Fibroblast of skin of right biceps (primary cell): ENCODE measurements at regions not wholly inside any gene's neighbourhood (a gene's known extent, or its start where the extent isn't known, plus 50 kb on each side); places are given as distances from the start of the nearest gene placed in this dataset.
"Not testable (repeated sequence)": the region's sequence is repeated elsewhere in the genome, so short reads cannot be mapped to it uniquely, and the experiment has no call there.

Experiments
- DNase-seq: peaks from one replicate; pipeline ENCODE4 v3.0.0-alpha.2; 2013

DNA sequence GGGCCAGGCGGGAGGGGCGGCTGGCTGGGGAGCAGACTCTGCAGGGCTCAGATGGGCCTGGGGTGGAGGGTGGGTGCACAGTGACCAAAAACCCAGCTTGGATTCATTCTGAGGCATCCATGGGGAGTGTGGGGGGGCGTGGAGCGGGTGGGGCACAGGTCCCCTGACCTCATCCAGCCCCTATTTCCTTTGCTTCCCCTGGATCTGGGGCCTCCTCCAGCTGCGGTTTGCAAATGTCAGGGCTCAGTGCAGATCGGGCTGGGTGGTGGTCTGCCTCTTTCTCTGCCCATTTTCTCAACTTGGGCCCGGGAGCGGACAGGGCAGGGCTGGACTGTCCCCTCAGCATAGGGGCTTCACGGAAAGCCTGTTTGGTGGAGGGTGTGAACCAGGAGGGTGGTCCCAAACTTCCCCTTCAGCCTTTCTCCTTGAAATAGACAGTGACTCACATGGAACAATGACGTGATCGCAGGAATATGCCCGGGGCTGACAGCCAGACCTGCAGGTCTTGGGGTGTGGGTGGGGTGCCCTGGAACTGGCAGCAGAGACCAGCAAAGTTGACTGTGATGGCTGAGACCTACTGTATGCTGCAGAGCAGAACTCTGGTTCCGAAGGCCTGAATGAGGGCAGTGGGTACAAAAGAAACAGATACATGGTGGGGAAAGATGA lies 72.9 kb upstream of the PODXL start:
- DNase-seq, result peak; percentile 80

DNA sequence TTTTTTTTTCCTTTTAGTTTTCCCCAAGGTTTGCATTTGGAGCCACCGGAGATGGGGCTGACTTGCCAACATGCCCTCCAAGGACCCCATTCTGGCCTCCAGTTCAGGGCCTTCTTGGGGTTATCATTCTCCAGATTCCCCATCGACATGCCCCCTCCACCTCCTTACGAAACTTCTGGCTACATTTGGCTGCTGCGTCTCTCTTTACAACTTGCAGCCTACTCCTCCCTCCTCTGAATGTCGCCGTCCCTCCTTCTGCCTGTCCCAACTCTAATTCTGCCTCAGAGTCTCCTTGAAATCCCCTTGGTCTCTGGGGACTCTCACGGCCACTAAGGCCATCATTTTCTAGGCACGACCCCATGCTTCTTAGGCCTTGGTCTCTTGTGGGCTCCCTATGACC lies 72.2 kb upstream of the PODXL start:
- DNase-seq, result no peak

GRCh38 chr7:131627735-131628190 lies 71.3 kb upstream of the PODXL start:
- no peak for DNase-seq

GRCh38 chr7:131626643-131627042 lies 70.2 kb upstream of the PODXL start:
- DNase-seq, result no peak

DNA sequence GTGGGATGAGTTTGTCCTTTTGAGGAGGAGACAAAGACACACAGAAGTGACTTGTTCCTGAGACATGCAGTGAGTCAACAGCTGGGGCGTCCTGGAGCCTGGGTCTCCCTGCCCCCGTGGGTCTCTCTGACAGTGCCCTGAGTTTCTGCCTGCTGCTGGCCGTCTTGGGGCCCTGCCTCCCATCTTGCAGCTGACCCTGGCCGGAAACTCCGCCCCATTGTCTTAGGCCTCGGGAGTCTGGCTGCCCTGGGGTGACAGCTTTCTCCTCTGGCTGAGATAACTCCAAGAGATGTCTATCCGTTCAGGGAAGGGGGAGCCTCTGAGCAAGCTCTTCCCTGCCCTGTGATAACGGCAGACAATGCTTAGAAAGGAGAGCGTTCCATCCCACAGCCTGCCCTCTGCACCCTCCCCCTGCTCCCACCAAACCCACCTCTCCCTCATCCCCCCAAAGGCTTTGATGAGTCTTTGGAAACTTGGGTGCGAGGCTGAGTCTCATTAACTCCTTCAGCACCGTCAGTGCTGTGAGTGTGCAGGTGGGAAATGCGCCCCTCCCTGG lies 69.5 kb upstream of the PODXL start:
- DNase-seq, result peak; percentile 94

DNA sequence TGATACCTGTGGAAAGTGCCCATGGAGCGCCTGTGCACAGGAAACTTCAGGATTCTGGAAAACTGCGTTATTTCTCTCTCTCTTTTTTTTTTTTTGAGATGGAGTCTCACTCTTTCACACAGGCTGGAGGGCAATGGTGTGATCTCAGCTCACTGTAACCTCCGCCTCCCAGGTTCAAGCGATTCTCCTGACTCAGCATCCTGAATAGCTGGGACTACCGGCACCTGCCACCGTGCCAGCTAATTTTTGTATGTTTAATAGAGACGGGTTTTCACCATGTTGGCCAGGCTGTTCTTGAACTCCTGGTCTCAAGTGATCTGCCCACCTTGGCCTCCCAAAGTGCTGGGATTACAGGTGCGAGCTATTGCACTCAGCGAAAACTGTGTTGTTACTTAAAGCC lies 68.9 kb upstream of the PODXL start:
- not testable (repeated sequence) for DNase-seq

- no peak for DNase-seq
Observed at GRCh38 chr7:131624536-131624935, 68.1 kb upstream of the PODXL start.

DNA sequence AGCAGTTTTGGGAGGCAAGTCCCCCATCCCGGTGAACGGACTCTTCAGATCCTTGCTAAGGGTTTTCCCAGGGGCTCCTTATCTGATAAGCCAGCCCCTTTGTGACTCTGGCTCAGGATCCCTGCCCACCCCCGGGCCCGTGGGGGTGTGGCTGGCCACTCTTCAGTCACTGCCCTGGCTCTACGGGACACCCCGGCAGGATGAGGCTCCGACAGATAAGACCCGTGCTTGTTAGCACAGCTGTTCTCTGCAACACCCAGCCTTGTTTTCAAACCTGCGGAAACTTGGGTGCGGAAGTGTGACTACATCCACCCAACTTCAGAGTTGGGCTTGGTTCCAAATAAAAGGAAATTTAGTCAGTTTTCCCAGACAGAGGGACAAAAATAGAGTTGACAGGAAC lies 66.7 kb upstream of the PODXL start:
- DNase-seq, result no peak

- no peak for DNase-seq
Observed at GRCh38 chr7:131621652-131622051, 65.2 kb upstream of the PODXL start.

DNA sequence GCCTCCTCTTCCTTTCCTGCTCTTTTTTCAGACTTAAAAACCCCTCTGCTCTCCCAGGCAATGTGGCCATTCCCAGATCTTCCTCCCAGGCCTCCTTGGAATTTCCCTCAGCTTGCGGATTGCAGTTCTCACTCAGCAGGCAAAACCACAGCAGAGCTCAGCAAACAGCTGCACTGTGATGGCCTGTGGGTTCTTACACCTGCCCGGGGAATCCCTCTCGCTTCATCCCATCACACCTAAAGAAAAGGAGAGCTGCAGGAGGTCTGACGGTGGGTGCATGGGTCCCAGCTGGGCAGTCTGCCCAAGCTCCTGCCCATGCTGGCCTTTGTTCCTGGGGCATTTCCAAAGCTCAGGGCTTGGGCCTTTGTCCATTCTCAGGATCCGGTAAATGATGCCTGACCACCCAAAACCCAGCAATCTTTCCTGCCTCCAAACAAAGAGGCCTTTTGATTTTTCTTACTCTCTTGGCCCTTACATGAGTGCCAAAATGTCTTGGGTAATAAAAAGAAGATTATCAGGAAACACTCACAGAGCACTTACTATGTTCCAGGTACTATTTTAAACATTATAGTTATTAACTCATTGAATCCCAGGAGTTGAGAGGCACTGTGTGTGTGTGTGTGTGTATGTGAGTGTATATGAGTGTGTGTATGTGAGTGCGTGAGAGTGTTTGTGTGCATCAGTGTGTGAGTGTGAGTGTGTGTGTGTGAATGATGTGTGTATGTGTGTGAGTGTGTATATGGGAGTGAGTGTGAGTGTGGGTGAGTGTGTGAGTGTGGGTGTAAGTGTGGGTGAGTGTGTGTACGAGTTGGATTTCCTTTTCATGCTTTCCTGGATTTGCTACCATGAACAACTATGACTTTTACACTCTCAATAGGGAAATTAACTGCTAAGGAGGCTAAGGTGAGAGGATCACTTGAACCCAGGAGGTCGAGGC lies 64.5 kb upstream of the PODXL start:
- DNase-seq, result peak; percentile 59

GRCh38 chr7:131619336-131620305 lies 63.2 kb upstream of the PODXL start:
- no peak for DNase-seq

GRCh38 chr7:131618391-131618790 lies 62.0 kb upstream of the PODXL start:
- DNase-seq, result no peak

GRCh38 chr7:131616487-131617200 lies 60.2 kb upstream of the PODXL start:
- DNase-seq, result no peak

- no peak for DNase-seq
Observed at GRCh38 chr7:131613909-131614308, 57.5 kb upstream of the PODXL start.

GRCh38 chr7:131610007-131610406 lies 53.6 kb upstream of the PODXL start:
- no peak for DNase-seq

GRCh38 chr7:131608116-131608500 lies 51.7 kb upstream of the PODXL start:
- peak; percentile 62 for DNase-seq

DNA sequence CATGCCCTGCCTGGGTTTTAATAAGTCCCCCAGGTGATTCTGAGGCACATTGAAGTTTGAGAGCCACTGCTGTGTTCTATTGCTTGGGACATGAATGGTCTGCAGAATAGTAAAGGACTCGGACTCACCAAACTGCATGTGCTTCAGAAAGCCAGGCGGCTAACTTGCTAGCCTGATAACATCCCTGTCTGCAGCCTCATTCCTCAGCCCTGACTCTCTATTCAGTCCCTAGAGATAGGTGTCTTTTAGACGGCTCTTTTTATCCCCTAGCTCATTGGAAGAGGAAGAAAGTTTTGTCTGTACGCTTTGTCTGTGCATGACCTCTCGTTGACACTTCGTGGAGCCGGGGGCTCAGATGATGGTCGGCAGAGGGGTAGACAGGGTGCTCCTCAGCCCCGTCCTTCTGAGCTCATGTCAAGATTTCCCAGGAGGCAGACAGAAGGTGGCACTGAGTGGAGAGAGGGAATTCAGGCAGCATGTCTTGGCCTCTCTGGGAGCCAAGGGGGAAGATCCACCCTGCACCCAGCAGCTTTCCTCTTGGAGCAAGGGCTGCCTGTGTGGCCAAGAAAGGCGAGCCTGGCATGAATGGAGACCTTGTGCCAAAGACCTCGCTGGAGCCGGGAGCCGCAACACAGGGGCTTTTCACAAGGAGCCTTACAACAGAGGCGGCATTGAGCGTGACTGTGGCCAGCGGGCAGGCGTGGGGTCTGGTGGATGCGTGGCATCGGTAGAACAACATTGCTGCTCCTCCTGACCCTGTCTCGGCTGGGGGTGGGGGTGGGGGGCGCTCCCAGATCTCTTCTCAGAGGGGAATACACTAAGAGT lies 51.1 kb upstream of the PODXL start:
- DNase-seq, result peak; percentile 44

- no peak for DNase-seq
Observed at GRCh38 chr7:131606346-131607290, 50.2 kb upstream of the PODXL start.
